ENCODE measurements at regions not wholly inside any gene's neighbourhood (a gene's known extent, or its start where the extent isn't known, plus 50 kb on each side); places are given as distances from the start of the nearest gene placed in this dataset.
"Not testable (repeated sequence)": the region's sequence is repeated elsewhere in the genome, so short reads cannot be mapped to it uniquely, and the experiment has no call there.

DNA sequence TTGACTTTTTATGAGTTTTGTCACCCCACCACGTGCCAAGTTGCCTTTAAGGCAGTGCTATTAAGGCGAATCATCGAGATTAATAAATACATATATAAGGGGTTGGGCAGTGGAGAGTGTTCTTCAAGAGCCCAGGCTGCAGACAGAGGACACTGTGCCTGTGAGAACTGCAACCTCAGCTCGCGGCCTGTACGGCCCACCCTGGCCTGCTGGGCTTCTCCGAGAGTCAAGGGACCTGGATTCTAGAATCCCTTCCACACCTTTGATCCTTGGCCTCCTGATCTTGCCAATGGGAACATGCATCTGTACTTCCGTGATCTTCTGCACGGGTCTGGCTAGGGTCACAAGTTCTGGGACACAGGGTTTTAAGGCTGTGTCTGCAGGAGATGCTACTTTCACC, 54.5 kb downstream of the IRX5 start:
- DNase-seq = no peak

GRCh38 chr16:54985668-54986067, 55.0 kb downstream of the IRX5 start:
- DNase-seq = no peak

DNA sequence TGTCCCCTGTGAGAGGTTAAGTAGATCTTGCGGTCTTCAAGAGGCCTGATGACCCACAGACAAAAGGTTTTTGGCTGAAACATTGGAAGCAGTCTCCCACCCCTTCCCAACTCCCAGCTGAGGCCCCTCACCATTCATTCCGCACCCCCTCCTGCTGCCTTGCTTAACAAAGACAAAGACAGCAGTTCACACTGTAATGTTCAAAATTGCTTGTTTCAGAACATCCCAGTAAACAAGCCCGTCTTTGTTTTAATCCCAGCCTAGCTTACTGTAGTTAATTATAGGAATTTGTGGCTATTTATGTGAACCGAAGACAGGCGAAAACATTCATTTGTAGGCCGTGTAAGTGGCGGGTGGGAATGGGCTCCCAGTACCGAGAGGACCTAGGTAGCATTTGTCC, 55.7 kb downstream of the IRX5 start:
- DNase-seq = no peak

DNA sequence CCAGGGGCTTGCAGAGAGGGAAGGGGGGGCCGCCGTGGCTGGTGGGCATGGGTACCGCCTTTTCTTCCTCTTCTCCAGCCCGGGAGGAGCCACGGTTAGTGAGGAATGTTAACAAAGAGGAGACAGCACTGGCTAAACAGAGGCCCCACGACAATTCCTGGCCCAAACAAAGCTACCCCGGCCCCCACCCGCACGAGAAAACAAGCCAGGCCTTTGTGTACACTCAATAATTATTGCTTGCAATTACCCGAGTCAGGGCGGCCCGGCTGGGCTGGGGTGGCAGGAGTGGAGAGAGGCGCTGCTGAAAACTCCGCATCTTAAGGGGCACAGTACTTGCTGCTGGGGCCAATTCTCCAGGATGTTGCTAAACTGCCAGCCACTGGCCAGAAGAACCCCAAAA, 56.4 kb downstream of the IRX5 start:
- no peak for DNase-seq

- no peak for DNase-seq
Measured at GRCh38 chr16:54991525-54991924, 60.9 kb downstream of the IRX5 start.

- not testable (repeated sequence) for DNase-seq
Measured at GRCh38 chr16:54991946-54992345, 61.3 kb downstream of the IRX5 start.

- no peak for DNase-seq
Measured at GRCh38 chr16:54993106-54993895, 62.6 kb downstream of the IRX5 start.

DNA sequence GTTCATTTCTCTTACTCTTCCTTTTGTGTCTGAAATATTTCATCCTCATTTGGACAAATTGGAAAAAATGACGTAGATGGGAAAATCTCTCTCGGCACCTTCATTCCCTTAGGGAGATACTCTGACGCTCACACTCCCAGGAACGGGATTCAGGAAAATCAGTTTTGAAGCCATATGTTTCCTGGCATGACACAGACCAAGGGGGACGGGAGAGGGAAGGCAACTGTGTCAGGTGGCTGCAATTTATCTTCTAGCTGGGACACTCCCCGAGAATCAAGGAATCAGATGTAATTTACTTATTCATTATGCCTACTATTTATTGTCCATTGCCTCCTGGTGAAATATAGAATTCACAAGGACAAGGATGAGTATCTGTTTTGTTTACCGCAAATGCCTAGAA, 65.5 kb downstream of the IRX5 start:
- DNase-seq = no peak

DNA sequence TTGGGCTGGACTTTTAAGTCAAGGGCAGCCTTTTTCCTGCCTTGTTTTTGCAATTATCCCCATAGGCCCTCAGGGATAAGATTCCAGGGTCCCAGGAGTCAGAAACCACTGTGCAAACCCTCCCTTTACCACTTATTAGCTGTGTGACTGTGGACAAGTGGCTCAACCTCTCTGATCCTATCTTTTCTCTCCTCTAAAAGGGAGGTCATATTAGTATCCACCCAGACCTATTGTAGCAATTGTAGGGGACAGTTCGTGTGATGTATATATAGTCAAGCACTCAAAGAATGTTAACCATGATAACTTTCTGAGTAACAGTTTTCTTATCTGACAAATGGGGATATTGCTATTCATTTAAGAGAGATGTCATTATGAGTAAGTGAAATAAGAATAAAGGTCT, 68.2 kb downstream of the IRX5 start:
- no peak for DNase-seq

- DNase-seq = no peak
Measured at GRCh38 chr16:54999481-54999880, 68.8 kb downstream of the IRX5 start.

DNA sequence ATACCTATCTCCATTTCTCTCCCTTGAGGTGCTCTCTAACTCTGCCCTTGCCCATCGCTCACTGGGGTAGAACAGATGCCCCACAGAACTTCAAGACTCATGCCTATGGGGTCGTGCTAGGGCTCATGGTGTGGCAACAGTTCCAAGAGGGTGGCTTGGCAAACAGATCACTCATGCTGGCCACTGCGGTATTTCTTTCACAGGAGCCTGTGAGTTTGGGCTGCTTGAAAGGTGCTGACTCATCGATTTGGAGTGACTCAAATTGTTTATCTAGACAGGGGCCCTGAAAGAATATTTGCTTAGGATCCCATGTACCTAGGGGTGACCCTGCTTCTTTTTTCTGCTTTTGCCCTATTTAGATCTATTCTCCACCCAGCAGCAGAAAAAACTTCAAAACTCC, 69.9 kb downstream of the IRX5 start:
- no peak for DNase-seq

GRCh38 chr16:55001931-55002330, 71.3 kb downstream of the IRX5 start:
- DNase-seq = no peak

GRCh38 chr16:55002419-55002818, 71.8 kb downstream of the IRX5 start:
- no peak for DNase-seq

DNA sequence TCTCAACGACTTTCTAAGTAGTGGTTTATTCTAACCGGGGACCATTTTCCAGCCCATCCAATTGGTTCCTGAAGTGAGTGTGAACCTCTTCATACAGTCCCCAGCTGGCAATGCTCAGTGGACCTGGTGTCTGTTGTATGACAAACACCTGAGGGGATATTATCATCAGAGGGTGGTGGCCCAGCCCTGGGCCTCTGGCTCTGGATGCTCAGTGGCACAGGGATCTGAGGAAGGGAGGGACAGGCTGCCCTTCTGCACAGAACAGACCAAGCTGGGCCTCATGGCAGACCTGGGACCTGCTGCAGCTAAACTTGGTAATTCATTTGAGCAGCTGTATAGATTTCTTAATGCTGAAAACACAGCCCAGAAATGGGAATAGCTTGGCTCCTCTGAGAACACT, 72.6 kb downstream of the IRX5 start:
- no peak for DNase-seq

GRCh38 chr16:55003916-55004315, 73.3 kb downstream of the IRX5 start:
- no peak for DNase-seq

DNA sequence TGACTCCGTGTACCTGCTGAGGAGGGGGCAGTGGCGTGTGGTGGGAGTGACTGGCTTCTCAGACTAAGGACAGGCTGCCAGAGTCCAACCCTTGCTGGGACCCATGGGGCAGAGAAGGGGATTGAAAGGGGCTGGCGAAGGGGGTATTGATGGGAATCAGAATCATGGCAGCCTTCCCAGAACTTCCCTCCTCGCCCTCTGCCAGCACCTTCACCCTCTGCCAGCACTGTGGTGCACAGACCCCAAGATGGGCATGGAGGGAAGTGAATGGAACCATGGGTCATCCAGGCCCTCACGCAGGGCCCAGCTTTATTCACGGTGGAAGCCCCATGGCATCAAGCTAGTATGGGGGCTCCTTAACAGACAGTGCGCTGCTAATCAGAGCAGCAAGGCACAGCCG, 76.8 kb downstream of the IRX5 start:
- no peak for DNase-seq

DNA sequence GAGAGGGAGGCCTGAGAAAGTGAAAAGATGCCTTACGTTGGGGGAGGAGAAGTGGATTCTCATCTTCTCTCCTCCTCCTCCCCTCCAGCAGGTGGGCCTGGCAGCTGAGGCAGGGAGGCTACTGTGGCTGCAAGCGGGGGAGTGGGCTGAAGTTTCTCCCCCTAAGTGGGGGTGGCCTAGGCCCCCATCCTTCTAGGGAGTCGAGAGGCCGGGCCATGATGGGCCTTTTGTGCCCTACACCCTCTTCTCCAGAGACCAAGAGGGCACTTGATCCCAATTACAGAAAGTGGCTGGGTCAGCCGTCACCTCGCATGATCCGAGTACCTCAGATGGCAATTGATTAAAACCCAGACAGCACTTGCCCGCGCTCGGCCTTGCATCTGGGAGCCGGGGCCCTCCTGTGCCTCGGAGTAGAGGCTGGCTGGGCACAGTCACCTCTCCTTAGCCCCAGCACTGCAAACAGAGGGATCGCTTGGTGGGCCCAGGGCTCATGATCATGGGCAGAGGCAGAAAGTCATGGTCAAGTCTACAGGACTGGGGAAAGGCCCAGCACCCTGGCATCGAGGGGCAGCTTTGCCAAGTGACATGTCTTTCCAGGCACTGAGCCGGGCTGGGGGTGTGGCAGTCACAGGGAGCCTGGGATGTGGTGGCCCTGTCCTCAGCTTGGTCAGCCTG, 78.3 kb downstream of the IRX5 start:
- DNase-seq = no peak

GRCh38 chr16:55009581-55009980, 78.9 kb downstream of the IRX5 start:
- DNase-seq = no peak

GRCh38 chr16:55010492-55011160, 80.0 kb downstream of the IRX5 start:
- no peak for DNase-seq

DNA sequence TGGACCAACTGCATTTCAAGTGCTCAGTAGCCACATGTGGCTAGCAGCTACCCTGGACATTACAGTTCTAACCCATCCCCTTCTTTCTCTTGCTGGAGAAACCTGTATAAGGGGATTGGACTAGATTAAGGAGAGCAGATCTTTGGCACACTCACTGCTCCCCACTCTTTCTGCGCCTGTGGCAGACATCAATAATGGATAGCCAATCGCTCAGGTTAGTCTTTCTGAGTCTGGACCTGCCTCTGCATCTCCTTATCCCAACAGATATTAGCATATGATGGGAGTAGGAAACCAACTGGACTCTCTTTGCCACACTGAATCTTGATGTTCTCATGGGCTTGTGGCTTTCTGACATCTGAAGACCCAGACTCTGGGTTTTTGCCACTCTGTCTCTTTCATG, 81.7 kb downstream of the IRX5 start:
- DNase-seq = no peak

- DNase-seq = no peak
Measured at GRCh38 chr16:55012793-55013192, 82.1 kb downstream of the IRX5 start.

DNA sequence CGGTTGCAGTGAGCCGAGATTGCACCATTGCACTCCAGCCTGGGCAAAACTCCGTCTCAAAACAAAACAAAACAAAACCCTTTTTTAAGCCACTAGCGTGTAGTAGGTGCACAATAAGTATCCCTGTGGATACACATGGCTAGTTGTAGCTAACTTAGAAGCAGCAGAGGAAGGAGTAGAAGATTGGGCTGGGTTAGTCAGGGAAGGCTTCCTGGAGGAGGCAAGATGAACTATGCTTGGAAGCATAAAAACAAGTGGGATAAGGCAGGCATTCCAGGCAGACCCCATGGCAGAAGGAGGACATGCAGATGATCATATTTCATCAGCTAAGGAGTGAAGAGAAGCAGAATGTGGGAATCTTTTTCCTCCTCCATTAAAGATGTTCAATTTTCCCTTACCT, 83.4 kb downstream of the IRX5 start:
- no peak for DNase-seq

DNA sequence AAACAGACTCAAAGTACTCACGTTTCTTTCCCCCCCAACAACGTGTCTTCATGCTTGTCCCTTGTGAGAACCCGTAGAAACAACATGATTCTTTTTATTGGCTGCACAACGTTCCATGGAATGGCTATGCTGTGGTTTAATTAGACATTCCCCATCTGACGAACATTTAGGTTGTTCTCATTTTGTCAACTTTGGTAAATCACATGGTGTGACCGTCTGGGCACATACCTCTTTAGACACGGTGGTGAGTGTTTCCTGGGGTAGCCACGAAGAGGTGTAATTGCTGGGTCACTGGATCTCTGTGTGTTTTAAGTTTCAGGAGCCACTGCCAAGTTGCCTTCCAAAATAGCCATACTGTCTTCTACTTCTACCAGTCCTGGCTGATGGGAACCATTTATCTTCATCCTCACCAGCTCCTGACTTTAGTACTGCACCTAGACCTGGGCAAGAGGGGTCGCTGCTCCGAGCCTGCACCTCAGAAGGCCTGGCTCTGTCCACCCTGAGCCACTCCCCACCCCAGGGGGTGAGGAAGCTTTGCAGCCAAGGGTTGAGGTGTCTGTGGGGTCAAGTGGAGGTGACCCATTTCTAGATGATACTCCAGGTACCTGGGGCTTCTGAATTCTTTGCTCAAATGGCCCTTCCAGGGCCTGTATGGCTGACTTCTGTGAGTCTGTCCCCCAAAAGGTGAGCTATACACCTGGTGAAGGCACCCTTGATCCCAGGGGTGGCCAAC, 84.7 kb downstream of the IRX5 start:
- DNase-seq = no peak

Measured in right hindlimb (tissue), 1 donor.